ENCODE measurements at regions not wholly inside any gene's neighbourhood (a gene's known extent, or its start where the extent isn't known, plus 50 kb on each side); places are given as distances from the start of the nearest gene placed in this dataset.
"Not testable (repeated sequence)": the region's sequence is repeated elsewhere in the genome, so short reads cannot be mapped to it uniquely, and the experiment has no call there.

DNA sequence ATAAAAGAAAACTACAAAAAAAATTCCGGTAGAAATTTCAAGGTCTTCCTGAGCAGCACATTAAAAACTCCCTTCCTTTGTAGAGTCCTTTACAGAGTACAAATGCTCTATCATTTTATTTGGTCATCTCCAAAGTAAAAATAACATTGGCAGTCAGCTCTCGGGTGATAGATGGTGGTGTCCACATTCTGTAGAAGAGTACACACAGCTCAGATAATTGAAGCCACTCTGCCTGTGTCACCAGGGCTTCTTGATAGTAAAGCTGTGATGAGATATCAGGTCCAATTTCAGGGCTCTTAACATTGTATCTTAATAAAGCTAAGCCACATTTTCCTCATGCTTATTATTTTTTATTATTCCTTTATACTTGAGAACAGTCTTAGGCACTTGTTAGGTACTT, 371.6 kb downstream of the TAFA4 start:
- H3K9me3 ChIP-seq, result no peaks in the 10 kb centered on the region
- no peaks in the 10 kb centered on the region for H3K36me3 ChIP-seq
- no peak for TF ChIP-seq POLR2A (IDR thresholded peaks at IDR 0.05)
- TF ChIP-seq CTCF (IDR thresholded peaks at IDR 0.05), result no peak
- no peak for TF ChIP-seq POLR2AphosphoS5 (IDR thresholded peaks at IDR 0.05; ENCODE audit: insufficient read depth in 1 of 2, low read depth in 1 of 2)
- no peak overlapping the region for H3K27ac ChIP-seq
- intact Hi-C loops (cut with DNase I), result no loop called here
- H3K4me1 ChIP-seq, result no peaks in the 10 kb centered on the region
- no peak for DNase-seq (ENCODE audit: extremely low spot score in 2 of 2)
- H3K4me3 ChIP-seq, result no peak overlapping the region
- no peaks in the 10 kb centered on the region for H3K27me3 ChIP-seq

- intact Hi-C loops (cut with DNase I), result no loop called here
- H3K27me3 ChIP-seq, result no peaks in the 10 kb centered on the region
- H3K9me3 ChIP-seq, result no peaks in the 10 kb centered on the region
- H3K4me3 ChIP-seq, result no peak overlapping the region
- DNase-seq (ENCODE audit: extremely low spot score in 2 of 2), result no peak
- H3K27ac ChIP-seq, result no peak overlapping the region
- H3K36me3 ChIP-seq, result no peaks in the 10 kb centered on the region
- TF ChIP-seq CTCF (IDR thresholded peaks at IDR 0.05) (no peak), POLR2A (IDR thresholded peaks at IDR 0.05) (no peak), POLR2AphosphoS5 (IDR thresholded peaks at IDR 0.05; ENCODE audit: insufficient read depth in 1 of 2, low read depth in 1 of 2) (no peak)
- no peaks in the 10 kb centered on the region for H3K4me1 ChIP-seq
These were observed 396.6 kb downstream of the TAFA4 start for GRCh38 chr3:68535782-68536181.

GRCh38 chr3:68523330-68523729, 409.0 kb downstream of the TAFA4 start:
- no peak overlapping the region for H3K27ac ChIP-seq
- TF ChIP-seq POLR2AphosphoS5 (IDR thresholded peaks at IDR 0.05; ENCODE audit: insufficient read depth in 1 of 2, low read depth in 1 of 2) (no peak), CTCF (IDR thresholded peaks at IDR 0.05) (no peak), POLR2A (IDR thresholded peaks at IDR 0.05) (no peak)
- H3K4me3 ChIP-seq, result no peak overlapping the region
- no peaks in the 10 kb centered on the region for H3K4me1 ChIP-seq
- no peaks in the 10 kb centered on the region for H3K9me3 ChIP-seq
- intact Hi-C loops (cut with DNase I), result no loop called here
- DNase-seq (ENCODE audit: extremely low spot score in 2 of 2), result no peak
- no peaks in the 10 kb centered on the region for H3K36me3 ChIP-seq
- no peaks in the 10 kb centered on the region for H3K27me3 ChIP-seq

DNA sequence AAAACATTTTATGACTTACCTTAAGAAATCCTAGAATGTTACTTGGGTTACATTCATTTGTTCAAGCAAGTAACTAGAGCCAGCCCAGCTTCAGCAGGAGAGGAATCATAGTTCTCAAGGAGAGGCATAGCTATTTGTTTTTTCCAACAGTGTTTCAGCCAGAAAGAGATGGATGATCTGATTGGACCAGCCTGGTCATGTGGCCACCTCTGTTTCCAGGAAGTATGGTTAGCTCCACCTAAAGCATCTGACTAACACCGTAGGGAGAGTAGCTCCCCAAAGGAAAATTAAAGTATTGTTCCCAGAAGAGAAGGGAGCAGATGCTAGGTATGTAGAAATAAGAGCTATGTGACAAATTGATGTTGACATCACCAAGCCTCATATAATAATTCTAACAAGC, 417.1 kb downstream of the TAFA4 start:
- no peak for DNase-seq (ENCODE audit: extremely low spot score in 2 of 2)
- no peak for TF ChIP-seq POLR2A (IDR thresholded peaks at IDR 0.05)
- TF ChIP-seq CTCF (IDR thresholded peaks at IDR 0.05), result no peak
- TF ChIP-seq POLR2AphosphoS5 (IDR thresholded peaks at IDR 0.05; ENCODE audit: insufficient read depth in 1 of 2, low read depth in 1 of 2), result no peak
- intact Hi-C loops (cut with DNase I), result no loop called here

DNA sequence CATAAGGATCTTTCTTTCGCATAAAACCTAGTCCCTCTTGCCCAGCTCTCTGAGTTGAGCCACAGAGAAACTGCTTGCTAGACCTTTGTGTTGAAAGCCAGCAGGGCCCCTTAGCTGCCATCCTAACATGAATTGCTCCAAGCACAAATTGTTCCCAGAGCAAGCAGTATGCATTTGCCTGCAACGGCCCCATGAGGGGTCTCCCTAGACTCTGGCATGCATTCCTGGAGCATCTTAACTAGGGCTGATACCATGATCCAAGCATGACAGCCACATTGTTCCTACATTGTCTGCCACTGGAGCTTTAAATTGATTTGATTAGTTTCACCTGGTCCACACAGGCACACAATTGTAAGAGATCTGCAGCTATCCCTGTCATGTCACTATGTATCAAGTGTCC, 428.1 kb downstream of the TAFA4 start:
- TF ChIP-seq POLR2A (IDR thresholded peaks at IDR 0.05), result no peak
- TF ChIP-seq POLR2AphosphoS5 (IDR thresholded peaks at IDR 0.05; ENCODE audit: insufficient read depth in 1 of 2, low read depth in 1 of 2), result no peak
- no peak for TF ChIP-seq CTCF (IDR thresholded peaks at IDR 0.05)
- no peaks in the 10 kb centered on the region for H3K36me3 ChIP-seq
- intact Hi-C loops (cut with DNase I), result no loop called here
- no peak overlapping the region for H3K4me3 ChIP-seq
- DNase-seq (ENCODE audit: extremely low spot score in 2 of 2), result no peak
- H3K4me1 ChIP-seq, result no peaks in the 10 kb centered on the region
- no peaks in the 10 kb centered on the region for H3K9me3 ChIP-seq
- H3K27ac ChIP-seq, result no peak overlapping the region
- no peaks in the 10 kb centered on the region for H3K27me3 ChIP-seq

More for the DNA sequence above, 417.1 kb downstream of the TAFA4 start:
- Histone ChIP-seq H3K4me3 (no peak overlapping the region), H3K27ac (no peak overlapping the region), H3K27me3 (no peaks in the 10 kb centered on the region), H3K36me3 (no peaks in the 10 kb centered on the region), H3K9me3 (no peaks in the 10 kb centered on the region), H3K4me1 (no peaks in the 10 kb centered on the region)

DNA sequence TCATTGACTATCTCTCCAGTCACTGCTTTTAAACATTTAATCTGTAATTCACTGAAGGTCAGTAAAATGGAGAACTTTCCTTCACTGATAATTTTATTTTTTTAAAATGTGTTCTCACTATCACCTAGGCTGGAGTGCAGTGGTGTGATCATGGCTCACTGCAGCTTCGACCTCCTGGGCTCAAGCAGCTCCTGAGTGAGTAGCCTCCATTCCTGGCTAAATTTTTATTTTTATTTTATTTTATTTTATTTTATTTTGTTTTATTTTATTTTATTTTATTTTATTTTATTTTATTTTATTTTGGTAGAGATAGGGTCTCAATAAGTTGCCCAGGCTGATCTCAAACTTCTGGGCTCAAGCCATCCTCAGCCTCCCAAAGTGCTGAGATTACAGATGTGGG, 446.5 kb downstream of the TAFA4 start:
- H3K36me3 ChIP-seq; H3K4me1 ChIP-seq; H3K4me3 ChIP-seq; intact Hi-C loops (cut with DNase I); H3K9me3 ChIP-seq; DNase-seq (ENCODE audit: extremely low spot score in 2 of 2); H3K27me3 ChIP-seq; H3K27ac ChIP-seq: not testable (repeated sequence)

Data from vagina (tissue), 2 donors.